Testis (tissue), 2 donors: ENCODE measurements at regions not wholly inside any gene's neighbourhood (a gene's known extent, or its start where the extent isn't known, plus 50 kb on each side); places are given as distances from the start of the nearest gene placed in this dataset.
"Not testable (repeated sequence)": the region's sequence is repeated elsewhere in the genome, so short reads cannot be mapped to it uniquely, and the experiment has no call there.

Experiments used
- DNase-seq: peaks from one replicate; pipeline ENCODE4 v3.0.0-alpha.2; 2019
- H3K27ac ChIP-seq, 2 donors: fragments of 200-600 bp; sonication (generic); one replicate each; pipeline ENCODE4 v1.5.1; 2019
- H3K27me3 ChIP-seq: fragments of 200-600 bp; sonication (generic); one replicate; pipeline ENCODE4 v1.5.1; 2019
- H3K36me3 ChIP-seq: fragments of 200-600 bp; sonication (generic); one replicate; pipeline ENCODE4 v1.5.1; 2017; ENCODE audit warnings: low read depth; ENCODE audit errors: missing control alignments
- H3K4me1 ChIP-seq: fragments of 200-600 bp; sonication (generic); one replicate; pipeline ENCODE4 v1.5.1; 2019
- H3K4me3 ChIP-seq, 2 donors: fragments of 200-600 bp; sonication (generic); one replicate each; pipeline ENCODE4 v1.5.1; 2017 to 2019
- H3K9me3 ChIP-seq: fragments of 200-600 bp; sonication (generic); one replicate; pipeline ENCODE4 v1.5.1; 2017
- CTCF ChIP-seq, 3 experiments: fragments of 450-650 bp in 2 of 3; fragments of 200-600 bp in 1 of 3; sonication (generic) in 1 of 3; IDR thresholded peaks; one replicate each; pipeline ENCODE4 v1.5.1; 2016 to 2019; ENCODE audit warnings: antibody characterized with exemption in 3 of 3, mild to moderate bottlenecking in 2 of 3, moderate library complexity in 1 of 3
- POLR2A ChIP-seq: fragments of 450-650 bp; IDR thresholded peaks from one replicate; pipeline ENCODE4 v1.6.1; 2017; ENCODE audit warnings: antibody characterized with exemption, mild to moderate bottlenecking, moderate library complexity
- WGBS, 2 donors: methylation state at CpG; one replicate each; pipeline ENCODE4 v1.1.5; 2018; 5-methylcytosine and 5-hydroxymethylcytosine counted together
- intact Hi-C: fragments of 100-400 bp; cut with DNase I; formaldehyde crosslinking; loops from one replicate; pipeline ENCODE4 v1.15.1; 2023; ENCODE audit warnings: low total_unique reads

- H3K4me1 ChIP-seq, H3K27me3 ChIP-seq, H3K36me3 ChIP-seq, DNase-seq, H3K9me3 ChIP-seq, intact Hi-C loops, H3K4me3 ChIP-seq, H3K27ac ChIP-seq: not testable (repeated sequence)
- WGBS, 2 donors = 89 to 100% methylated on average over 1 to 15 of the region's 15 CpGs
Measured at GRCh38 chr4:67412153-67412712, 133.1 kb downstream of the CENPC start.

DNA sequence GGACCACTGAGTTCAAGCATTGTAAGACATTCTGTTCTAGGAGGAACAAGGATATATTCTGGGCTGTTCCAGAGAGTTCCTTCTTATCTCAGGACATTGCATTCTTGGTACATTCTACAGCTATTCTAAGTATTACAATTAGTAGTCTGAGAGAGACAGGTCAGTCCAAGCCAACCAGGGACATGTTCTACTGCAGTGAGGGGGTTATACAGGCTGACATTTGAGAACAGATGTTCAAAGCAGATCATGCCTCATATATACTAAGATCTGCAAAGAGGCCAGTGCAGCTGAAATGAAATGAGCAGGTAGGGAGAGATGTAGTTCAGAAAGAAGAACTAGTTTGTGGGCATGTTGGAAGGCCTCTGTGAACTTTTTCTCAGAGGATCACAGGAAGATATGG lies 142.0 kb downstream of the CENPC start:
- TF ChIP-seq CTCF (IDR thresholded peaks at IDR 0.05) (no peak), POLR2A (no peak)
- intact Hi-C loops = no loop called here
- DNase-seq = no peak

DNA sequence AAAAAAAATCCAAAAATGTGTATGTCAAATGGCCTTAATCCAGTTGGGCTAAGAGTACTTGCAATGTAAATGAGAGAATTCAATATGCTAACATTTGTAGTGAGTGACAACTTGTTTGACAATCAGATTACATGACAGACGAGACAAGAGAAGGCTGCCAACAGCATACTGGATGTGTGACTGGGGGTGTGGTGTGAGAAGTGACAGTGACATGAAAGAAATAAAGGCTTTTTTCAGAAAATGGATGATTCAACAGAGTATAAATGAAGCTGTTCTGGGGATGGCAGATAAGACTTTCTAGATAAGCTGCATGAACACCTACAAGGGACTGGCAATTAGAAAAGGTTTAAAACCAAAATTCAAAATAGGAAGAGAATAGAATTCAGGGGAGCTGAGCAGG lies 143.4 kb downstream of the CENPC start:
- 39 to 67% methylated on average over 1 of the region's 1 CpG for WGBS, 2 donors
- no peaks in the 10 kb centered on the region for H3K9me3 ChIP-seq
- intact Hi-C loops = no loop called here
- no peak overlapping the region for H3K27ac ChIP-seq
- no peak for DNase-seq
- H3K27me3 ChIP-seq = no peaks in the 10 kb centered on the region
- no peaks in the 10 kb centered on the region for H3K36me3 ChIP-seq
- no peak for TF ChIP-seq CTCF (IDR thresholded peaks at IDR 0.05)
- TF ChIP-seq POLR2A = no peak
- H3K4me1 ChIP-seq = no peaks in the 10 kb centered on the region
- no peak overlapping the region for H3K4me3 ChIP-seq

More for the DNA sequence above, 142.0 kb downstream of the CENPC start:
- Histone ChIP-seq H3K4me3 (no peak overlapping the region), H3K27me3 (no peaks in the 10 kb centered on the region), H3K9me3 (no peaks in the 10 kb centered on the region), H3K4me1 (no peaks in the 10 kb centered on the region), H3K27ac (peak overlapping the region in 1 of 2 donors; percentile 4), H3K36me3 (no peaks in the 10 kb centered on the region)

DNA sequence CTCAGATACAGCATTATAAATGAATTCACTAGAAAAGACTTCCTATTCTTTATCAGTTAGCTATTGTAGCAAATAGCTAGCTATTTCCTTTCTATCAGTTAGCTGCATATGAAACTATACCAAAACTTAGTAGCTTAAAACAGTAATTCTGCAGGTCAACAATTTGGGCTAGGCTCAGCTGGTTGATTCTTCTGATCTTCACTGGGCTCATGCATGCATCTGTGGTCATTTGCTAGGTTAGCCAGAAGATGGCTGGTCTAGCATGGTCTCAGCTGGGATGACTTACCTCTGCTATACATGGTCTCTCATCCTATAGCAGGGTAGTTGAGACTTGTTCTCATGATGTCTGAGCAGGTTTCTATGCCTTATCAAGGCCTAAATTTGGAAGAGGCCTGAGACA lies 147.4 kb downstream of the CENPC start:
- H3K27ac ChIP-seq = no peak overlapping the region
- TF ChIP-seq CTCF (IDR thresholded peaks at IDR 0.05) (no peak), POLR2A (no peak)
- intact Hi-C loops = no loop called here
- H3K9me3 ChIP-seq = no peaks in the 10 kb centered on the region
- H3K36me3 ChIP-seq = no peaks in the 10 kb centered on the region
- no peak overlapping the region for H3K4me3 ChIP-seq
- no peak for DNase-seq
- no peaks in the 10 kb centered on the region for H3K27me3 ChIP-seq
- no peaks in the 10 kb centered on the region for H3K4me1 ChIP-seq

DNA sequence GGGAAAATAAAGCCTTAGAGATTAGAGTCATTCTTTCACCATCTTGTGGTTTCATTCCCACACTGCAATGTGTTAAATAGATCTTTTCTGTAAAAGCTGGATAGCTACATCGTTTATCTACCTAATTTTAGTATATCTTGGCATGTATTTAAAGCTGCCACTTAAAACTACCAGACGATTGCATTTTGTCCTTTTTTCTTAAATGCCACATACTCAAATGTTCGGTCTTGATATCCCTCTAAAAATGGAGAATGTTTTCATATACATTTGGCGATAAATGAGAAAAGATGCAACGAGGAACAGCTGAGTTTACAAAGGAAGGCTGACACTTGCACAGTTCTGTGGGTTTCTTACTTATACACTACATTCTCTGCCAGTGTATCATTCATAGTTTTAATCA lies 148.3 kb downstream of the CENPC start:
- no peak for DNase-seq
- no peaks in the 10 kb centered on the region for H3K4me1 ChIP-seq
- H3K9me3 ChIP-seq = no peaks in the 10 kb centered on the region
- 65 to 72% methylated on average over 5 of the region's 5 CpGs for WGBS, 2 donors
- no peaks in the 10 kb centered on the region for H3K36me3 ChIP-seq
- TF ChIP-seq POLR2A = no peak
- no peak overlapping the region for H3K4me3 ChIP-seq
- H3K27ac ChIP-seq = no peak overlapping the region
- intact Hi-C loops = no loop called here
- H3K27me3 ChIP-seq = no peaks in the 10 kb centered on the region

DNA sequence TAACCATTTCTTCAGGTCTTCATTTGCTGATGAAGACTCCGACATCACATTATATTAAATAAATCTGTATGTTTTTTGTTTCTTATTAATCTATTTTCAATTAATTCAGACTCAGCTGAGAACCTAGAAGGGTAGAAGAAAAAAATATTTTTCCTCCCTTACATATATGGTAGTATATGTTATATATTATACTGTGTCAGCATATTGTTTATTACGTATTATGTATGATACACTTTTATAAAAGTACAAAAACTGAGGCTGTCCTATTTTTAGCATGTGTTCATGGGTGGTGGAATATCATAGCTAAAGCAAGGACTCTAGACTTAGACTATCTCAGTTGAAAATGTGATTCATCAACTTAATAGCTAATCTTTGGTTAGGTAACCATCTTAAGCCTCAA lies 149.3 kb downstream of the CENPC start:
- H3K9me3 ChIP-seq = no peaks in the 10 kb centered on the region
- no peak for DNase-seq
- H3K4me1 ChIP-seq = no peaks in the 10 kb centered on the region
- 96 to 97% methylated on average over 2 of the region's 2 CpGs for WGBS, 2 donors
- TF ChIP-seq CTCF (IDR thresholded peaks at IDR 0.05) = no peak
- no peak for TF ChIP-seq POLR2A
- no peak overlapping the region for H3K27ac ChIP-seq
- no peaks in the 10 kb centered on the region for H3K27me3 ChIP-seq
- no peak overlapping the region for H3K4me3 ChIP-seq
- intact Hi-C loops = no loop called here
- no peaks in the 10 kb centered on the region for H3K36me3 ChIP-seq
